ENCODE measurements at regions not wholly inside any gene's neighbourhood (a gene's known extent, or its start where the extent isn't known, plus 50 kb on each side); places are given as distances from the start of the nearest gene placed in this dataset.

DNA sequence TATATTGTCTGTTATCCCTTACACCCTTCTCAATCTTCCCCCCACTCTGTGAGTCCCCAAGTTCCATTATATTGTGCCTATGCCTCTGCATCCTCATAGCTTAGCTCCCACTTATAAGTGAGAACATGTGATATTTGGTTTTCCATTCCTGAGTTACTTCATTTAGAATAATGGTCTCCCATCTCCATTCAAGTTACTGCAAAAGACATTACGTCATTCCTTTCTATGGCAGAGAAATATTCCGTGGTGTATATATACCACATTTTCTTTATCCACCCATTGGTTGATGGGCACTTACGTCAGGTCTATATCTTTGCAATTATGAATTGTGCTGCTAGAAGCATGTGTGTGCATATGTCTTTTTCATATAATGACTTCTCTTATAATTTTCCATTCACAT is 54.8 kb upstream of the SGCD start:
- no peaks in the 10 kb centered on the region for H3K27me3 Mint-ChIP-seq (ENCODE audit: insufficient read depth)
- DNase-seq = no peak
- Histone ChIP-seq H3K36me3 (ENCODE audit: control insufficient read depth, insufficient read depth, low read length) (no peaks in the 10 kb centered on the region), H3K4me1 (ENCODE audit: control insufficient read depth, insufficient read depth, low read length) (no peaks in the 10 kb centered on the region), H3K9me3 (ENCODE audit: control insufficient read depth, low read length) (peaks cover 7% of the 10 kb centered on the region), H3K27me3 (ENCODE audit: control insufficient read depth, insufficient read depth, low read length, poor library complexity, severe bottlenecking) (no peaks in the 10 kb centered on the region), H3K9ac (ENCODE audit: extremely low read depth, low read length, poor library complexity, severe bottlenecking) (no peak overlapping the region), H3K27ac (ENCODE audit: low read depth, low read length) (no peak overlapping the region), H3K4me3 (ENCODE audit: low read length) (no peak overlapping the region)
- H3K4me1 Mint-ChIP-seq = no peaks in the 10 kb centered on the region
- H3K9me3 Mint-ChIP-seq = peaks cover 10% of the 10 kb centered on the region
- no peaks in the 10 kb centered on the region for H3K36me3 Mint-ChIP-seq (ENCODE audit: low read depth)
- no peak overlapping the region for H3K4me3 Mint-ChIP-seq
- 97 to 100% methylated on average over 2 to 3 of the region's 3 CpGs for WGBS, 2 experiments (ENCODE audit: insufficient coverage in 1 of 2, insufficient read length in 1 of 2)
- TF ChIP-seq, protein P1, sequence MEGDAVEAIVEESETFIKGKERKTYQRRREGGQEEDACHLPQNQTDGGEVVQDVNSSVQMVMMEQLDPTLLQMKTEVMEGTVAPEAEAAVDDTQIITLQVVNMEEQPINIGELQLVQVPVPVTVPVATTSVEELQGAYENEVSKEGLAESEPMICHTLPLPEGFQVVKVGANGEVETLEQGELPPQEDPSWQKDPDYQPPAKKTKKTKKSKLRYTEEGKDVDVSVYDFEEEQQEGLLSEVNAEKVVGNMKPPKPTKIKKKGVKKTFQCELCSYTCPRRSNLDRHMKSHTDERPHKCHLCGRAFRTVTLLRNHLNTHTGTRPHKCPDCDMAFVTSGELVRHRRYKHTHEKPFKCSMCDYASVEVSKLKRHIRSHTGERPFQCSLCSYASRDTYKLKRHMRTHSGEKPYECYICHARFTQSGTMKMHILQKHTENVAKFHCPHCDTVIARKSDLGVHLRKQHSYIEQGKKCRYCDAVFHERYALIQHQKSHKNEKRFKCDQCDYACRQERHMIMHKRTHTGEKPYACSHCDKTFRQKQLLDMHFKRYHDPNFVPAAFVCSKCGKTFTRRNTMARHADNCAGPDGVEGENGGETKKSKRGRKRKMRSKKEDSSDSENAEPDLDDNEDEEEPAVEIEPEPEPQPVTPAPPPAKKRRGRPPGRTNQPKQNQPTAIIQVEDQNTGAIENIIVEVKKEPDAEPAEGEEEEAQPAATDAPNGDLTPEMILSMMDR (conservative IDR thresholded peaks at IDR 0.05) = no peak
- H3K27ac Mint-ChIP-seq = no peak overlapping the region

DNA sequence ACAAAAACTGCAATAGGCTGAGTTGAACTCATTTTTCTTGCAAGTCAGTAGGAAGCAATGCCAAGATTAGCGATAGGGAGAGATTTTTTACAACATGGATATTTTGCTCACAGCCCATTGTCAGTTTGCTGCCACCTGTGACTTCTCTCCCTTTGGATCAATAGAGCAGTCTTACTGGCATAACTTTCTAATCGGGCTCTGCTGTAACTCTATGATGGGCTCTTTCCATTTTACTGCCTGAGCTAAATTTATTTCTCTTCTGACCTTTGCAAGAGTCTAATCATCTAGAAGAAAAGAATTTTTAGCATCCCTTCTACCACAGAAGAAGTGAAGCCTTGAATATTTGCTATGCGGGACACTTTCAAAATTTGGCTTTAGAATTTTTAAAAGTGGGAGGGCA is 53.6 kb upstream of the SGCD start:
- Histone ChIP-seq H3K4me1 (ENCODE audit: control insufficient read depth, insufficient read depth, low read length) (no peaks in the 10 kb centered on the region), H3K4me3 (ENCODE audit: low read length) (no peak overlapping the region), H3K9me3 (ENCODE audit: control insufficient read depth, low read length) (peaks cover 7% of the 10 kb centered on the region), H3K27me3 (ENCODE audit: control insufficient read depth, insufficient read depth, low read length, poor library complexity, severe bottlenecking) (no peaks in the 10 kb centered on the region), H3K36me3 (ENCODE audit: control insufficient read depth, insufficient read depth, low read length) (no peaks in the 10 kb centered on the region), H3K27ac (ENCODE audit: low read depth, low read length) (no peak overlapping the region), H3K9ac (ENCODE audit: extremely low read depth, low read length, poor library complexity, severe bottlenecking) (no peak overlapping the region)
- WGBS, 2 experiments (ENCODE audit: insufficient coverage in 1 of 2, insufficient read length in 1 of 2) = 83 to 93% methylated on average over 3 of the region's 3 CpGs
- TF ChIP-seq, protein P1 (conservative IDR thresholded peaks at IDR 0.05) = no peak
- Mint-ChIP-seq H3K36me3 (ENCODE audit: low read depth) (no peaks in the 10 kb centered on the region), H3K27me3 (ENCODE audit: insufficient read depth) (no peaks in the 10 kb centered on the region), H3K9me3 (peaks cover 10% of the 10 kb centered on the region), H3K27ac (no peak overlapping the region), H3K4me1 (no peaks in the 10 kb centered on the region), H3K4me3 (no peak overlapping the region)
- DNase-seq = no peak

DNA sequence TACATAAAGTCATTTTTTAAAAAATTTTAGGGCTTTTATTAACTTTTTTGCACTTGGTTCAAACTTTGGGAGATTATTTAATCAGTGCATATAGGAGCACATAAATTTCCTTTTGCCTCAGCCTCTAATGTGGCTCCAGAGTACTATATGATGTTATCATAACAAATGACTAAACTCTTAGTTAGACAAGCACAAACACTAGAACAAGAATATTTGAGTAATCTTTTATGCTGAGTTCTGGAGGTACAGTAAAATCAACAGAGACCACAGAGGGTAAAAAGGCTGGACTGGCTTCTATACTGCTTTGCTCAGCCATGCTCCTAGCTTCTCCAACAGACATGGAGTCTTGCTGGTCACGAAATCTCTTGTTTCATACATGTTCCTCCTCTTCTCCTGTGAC is 52.5 kb upstream of the SGCD start:
- TF ChIP-seq, protein P1 (conservative IDR thresholded peaks at IDR 0.05) = no peak

More for the DNA sequence above, 52.5 kb upstream of the SGCD start:
- H3K4me3 Mint-ChIP-seq = no peak overlapping the region
- H3K9me3 Mint-ChIP-seq = peaks cover 5% of the 10 kb centered on the region
- H3K4me1 Mint-ChIP-seq = no peaks in the 10 kb centered on the region
- 72% methylated on average over 1 of the region's 1 CpG; no CpG with 5 or more reads in 1 of the 2 experiments for WGBS, 2 experiments (ENCODE audit: insufficient coverage in 1 of 2, insufficient read length in 1 of 2)
- peaks cover 7% of the 10 kb centered on the region for H3K9me3 ChIP-seq (ENCODE audit: control insufficient read depth, low read length)
- H3K36me3 ChIP-seq (ENCODE audit: control insufficient read depth, insufficient read depth, low read length) = no peaks in the 10 kb centered on the region
- H3K9ac ChIP-seq (ENCODE audit: extremely low read depth, low read length, poor library complexity, severe bottlenecking) = no peak overlapping the region
- no peak overlapping the region for H3K27ac ChIP-seq (ENCODE audit: low read depth, low read length)
- H3K4me3 ChIP-seq (ENCODE audit: low read length) = no peak overlapping the region
- H3K27ac Mint-ChIP-seq = no peak overlapping the region
- no peaks in the 10 kb centered on the region for H3K36me3 Mint-ChIP-seq (ENCODE audit: low read depth)
- DNase-seq = no peak
- H3K27me3 ChIP-seq (ENCODE audit: control insufficient read depth, insufficient read depth, low read length, poor library complexity, severe bottlenecking) = no peaks in the 10 kb centered on the region
- no peaks in the 10 kb centered on the region for H3K27me3 Mint-ChIP-seq (ENCODE audit: insufficient read depth)
- no peaks in the 10 kb centered on the region for H3K4me1 ChIP-seq (ENCODE audit: control insufficient read depth, insufficient read depth, low read length)
